C4-2B (cell line): ENCODE measurements at regions not wholly inside any gene's neighbourhood (a gene's known extent, or its start where the extent isn't known, plus 50 kb on each side); places are given as distances from the start of the nearest gene placed in this dataset.

ENCODE experiments used
- ZFX ChIP-seq: fragments of 450-650 bp; IDR thresholded peaks from 2 replicates; pipeline ENCODE4 v1.6.1; 2017
- TF ChIP-seq, protein P1 (sequence below): fragments of 450-650 bp; conservative IDR thresholded peaks from 2 replicates; pipeline ENCODE4 v1.5.1; 2017; ENCODE audit warnings: mild to moderate bottlenecking

DNA sequence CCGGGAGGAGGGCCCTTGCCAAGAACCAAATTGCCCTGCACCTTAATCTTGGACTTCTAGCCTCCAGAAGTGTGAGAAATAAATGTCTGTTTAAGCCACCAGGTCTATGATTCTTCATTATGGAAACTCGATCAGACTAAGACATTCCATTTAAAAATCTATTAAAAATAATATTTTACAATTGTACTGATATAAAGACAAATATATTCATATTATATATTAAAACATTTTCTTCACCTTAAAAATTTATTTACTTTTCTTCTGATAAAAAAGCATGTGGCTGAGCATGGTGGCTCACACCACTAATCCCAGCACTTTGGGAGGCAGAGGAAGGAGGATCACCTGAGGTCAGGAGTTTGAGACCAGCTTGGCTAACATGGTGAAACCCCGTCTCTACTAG is 72.4 kb upstream of the CHST15 start:
- TF ChIP-seq, protein P1, sequence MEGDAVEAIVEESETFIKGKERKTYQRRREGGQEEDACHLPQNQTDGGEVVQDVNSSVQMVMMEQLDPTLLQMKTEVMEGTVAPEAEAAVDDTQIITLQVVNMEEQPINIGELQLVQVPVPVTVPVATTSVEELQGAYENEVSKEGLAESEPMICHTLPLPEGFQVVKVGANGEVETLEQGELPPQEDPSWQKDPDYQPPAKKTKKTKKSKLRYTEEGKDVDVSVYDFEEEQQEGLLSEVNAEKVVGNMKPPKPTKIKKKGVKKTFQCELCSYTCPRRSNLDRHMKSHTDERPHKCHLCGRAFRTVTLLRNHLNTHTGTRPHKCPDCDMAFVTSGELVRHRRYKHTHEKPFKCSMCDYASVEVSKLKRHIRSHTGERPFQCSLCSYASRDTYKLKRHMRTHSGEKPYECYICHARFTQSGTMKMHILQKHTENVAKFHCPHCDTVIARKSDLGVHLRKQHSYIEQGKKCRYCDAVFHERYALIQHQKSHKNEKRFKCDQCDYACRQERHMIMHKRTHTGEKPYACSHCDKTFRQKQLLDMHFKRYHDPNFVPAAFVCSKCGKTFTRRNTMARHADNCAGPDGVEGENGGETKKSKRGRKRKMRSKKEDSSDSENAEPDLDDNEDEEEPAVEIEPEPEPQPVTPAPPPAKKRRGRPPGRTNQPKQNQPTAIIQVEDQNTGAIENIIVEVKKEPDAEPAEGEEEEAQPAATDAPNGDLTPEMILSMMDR: no peak
- TF ChIP-seq ZFX: no peak
